ENCODE measurements at regions not wholly inside any gene's neighbourhood (a gene's known extent, or its start where the extent isn't known, plus 50 kb on each side); places are given as distances from the start of the nearest gene placed in this dataset.
A peak's percentile ranks its signal among the peaks of the same experiment; 100 is the strongest.

GRCh38 chr1:55584526-55585401, 369.6 kb upstream of the USP24 start:
- no peaks in the 10 kb centered on the region for H3K36me3 ChIP-seq
- no peak for DNase-seq
- peak overlapping the region in 1 of 4 donors; percentile 4 for H3K27ac ChIP-seq
- H3K27me3 ChIP-seq: no peaks in the 10 kb centered on the region
- WGBS, 2 donors (ENCODE audit: low coverage in 1 of 2): 67 to 71% methylated on average over 2 of the region's 2 CpGs
- in situ Hi-C loops (cut with MboI; ENCODE audit: low pct_ligation_motif_present in 1 of 4, low pct_unique_long_range_greater_than_20kb in 1 of 4, low sequenced_read_pairs in 3 of 4): no loop called here
- H3K4me1 ChIP-seq: peaks cover 0 to 8% (median 0%) of the 10 kb centered on the region in 4 donors
- intact Hi-C loops (cut with DNase I; ENCODE audit: low total_unique reads): no loop called here
- no peaks in the 10 kb centered on the region for H3K9me3 ChIP-seq
- no peak for TF ChIP-seq POLR2AphosphoS5 (IDR thresholded peaks at IDR 0.05)
- TF ChIP-seq POLR2A (IDR thresholded peaks at IDR 0.05): no peak
- TF ChIP-seq CTCF (IDR thresholded peaks at IDR 0.05): no peak
- TF ChIP-seq EP300 (IDR thresholded peaks at IDR 0.05; ENCODE audit: low read depth): no peak
- H3K4me3 ChIP-seq: no peak overlapping the region

DNA sequence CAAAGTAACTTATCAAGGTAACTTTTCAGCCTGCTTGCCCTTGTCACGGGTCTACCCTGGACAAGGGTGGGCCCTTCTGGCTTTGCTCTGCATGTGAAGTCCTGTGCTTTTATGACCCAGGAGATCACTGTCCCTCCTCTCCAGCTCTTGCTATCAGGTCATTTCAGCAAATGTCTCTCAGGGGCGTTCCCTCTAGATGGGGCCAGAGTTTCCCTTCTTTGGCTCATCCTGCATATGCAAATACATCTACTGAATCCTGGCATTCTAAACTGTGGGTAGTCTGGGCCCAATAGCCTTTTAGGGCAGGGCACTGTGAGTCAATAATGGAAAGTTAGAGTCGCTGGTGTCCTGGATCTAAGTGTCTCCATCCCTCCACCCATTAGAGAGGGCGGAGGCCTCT, 366.9 kb upstream of the USP24 start:
- WGBS, 2 donors (ENCODE audit: low coverage in 1 of 2): 85 to 90% methylated on average over 2 to 4 of the region's 4 CpGs
- intact Hi-C loops (cut with DNase I; ENCODE audit: low total_unique reads) (no loop called here), in situ Hi-C loops (cut with MboI; ENCODE audit: low pct_ligation_motif_present in 1 of 4, low pct_unique_long_range_greater_than_20kb in 1 of 4, low sequenced_read_pairs in 3 of 4) (no loop called here)
- no peaks in the 10 kb centered on the region for H3K9me3 ChIP-seq
- no peak for TF ChIP-seq POLR2A (IDR thresholded peaks at IDR 0.05)
- no peak overlapping the region for H3K4me3 ChIP-seq
- peak overlapping the region in 3 of 4 donors; percentile 59 to 77 (median 74) for H3K27ac ChIP-seq
- H3K27me3 ChIP-seq: no peaks in the 10 kb centered on the region
- H3K36me3 ChIP-seq: no peaks in the 10 kb centered on the region
- DNase-seq: no peak
- H3K4me1 ChIP-seq: peaks cover 0 to 8% (median 0%) of the 10 kb centered on the region in 4 donors

DNA sequence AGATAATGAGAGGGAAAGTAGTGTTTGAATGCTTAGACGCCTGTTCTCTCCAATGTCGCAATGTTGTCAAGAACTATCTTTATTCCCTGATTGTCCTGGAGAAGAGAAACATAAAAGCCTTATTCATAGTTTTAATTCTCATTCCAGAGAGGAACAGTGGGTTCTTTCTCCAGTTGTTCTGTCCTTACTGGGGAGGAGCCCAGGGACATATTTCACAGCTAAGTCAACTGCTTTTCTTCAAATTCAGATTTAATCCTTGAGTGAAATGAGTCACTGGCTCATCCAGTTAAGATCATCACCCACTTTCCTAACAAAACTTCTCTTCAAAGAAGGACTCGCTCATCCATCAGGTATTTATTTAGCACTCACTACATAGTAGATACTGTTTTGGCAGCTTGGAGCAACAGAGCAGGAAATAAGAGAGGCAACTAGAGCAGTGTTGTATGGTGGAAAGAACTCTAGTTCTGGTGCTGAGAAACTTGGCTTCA, 365.7 kb upstream of the USP24 start:
- H3K27ac ChIP-seq: peak overlapping the region; percentile 46 to 77 (median 70)
- no peaks in the 10 kb centered on the region for H3K9me3 ChIP-seq
- no peaks in the 10 kb centered on the region for H3K27me3 ChIP-seq
- no peak for DNase-seq
- in situ Hi-C loops (cut with MboI; ENCODE audit: low pct_ligation_motif_present in 1 of 4, low pct_unique_long_range_greater_than_20kb in 1 of 4, low sequenced_read_pairs in 3 of 4): no loop called here
- H3K4me1 ChIP-seq: peaks cover 0 to 8% (median 0%) of the 10 kb centered on the region in 4 donors
- intact Hi-C loops (cut with DNase I; ENCODE audit: low total_unique reads): no loop called here
- no peak overlapping the region for H3K4me3 ChIP-seq
- TF ChIP-seq CTCF (IDR thresholded peaks at IDR 0.05) (no peak), POLR2AphosphoS5 (IDR thresholded peaks at IDR 0.05) (peak; percentile 58 to 79 (median 72)), EP300 (IDR thresholded peaks at IDR 0.05; ENCODE audit: low read depth) (peak; percentile 3)
- no peaks in the 10 kb centered on the region for H3K36me3 ChIP-seq
- 72 to 77% methylated on average over 3 of the region's 3 CpGs for WGBS, 2 donors (ENCODE audit: low coverage in 1 of 2)

- TF ChIP-seq CTCF (IDR thresholded peaks at IDR 0.05) (no peak), POLR2AphosphoS5 (IDR thresholded peaks at IDR 0.05) (no peak), EP300 (IDR thresholded peaks at IDR 0.05; ENCODE audit: low read depth) (no peak), POLR2A (IDR thresholded peaks at IDR 0.05) (no peak)
- in situ Hi-C loops (cut with MboI; ENCODE audit: low pct_ligation_motif_present in 1 of 4, low pct_unique_long_range_greater_than_20kb in 1 of 4, low sequenced_read_pairs in 3 of 4) (no loop called here), intact Hi-C loops (cut with DNase I; ENCODE audit: low total_unique reads) (no loop called here)
- Histone ChIP-seq H3K27ac (no peak overlapping the region), H3K4me3 (no peak overlapping the region), H3K4me1 (peaks cover 0 to 8% (median 0%) of the 10 kb centered on the region in 4 donors), H3K9me3 (no peaks in the 10 kb centered on the region), H3K36me3 (no peaks in the 10 kb centered on the region), H3K27me3 (no peaks in the 10 kb centered on the region)
- DNase-seq: no peak
- 81 to 96% methylated on average over 3 of the region's 3 CpGs for WGBS, 2 donors (ENCODE audit: low coverage in 1 of 2)
Measured at GRCh38 chr1:55579332-55580001, 364.3 kb upstream of the USP24 start.
